ENCODE measurements at regions not wholly inside any gene's neighbourhood (a gene's known extent, or its start where the extent isn't known, plus 50 kb on each side); places are given as distances from the start of the nearest gene placed in this dataset.

DNA sequence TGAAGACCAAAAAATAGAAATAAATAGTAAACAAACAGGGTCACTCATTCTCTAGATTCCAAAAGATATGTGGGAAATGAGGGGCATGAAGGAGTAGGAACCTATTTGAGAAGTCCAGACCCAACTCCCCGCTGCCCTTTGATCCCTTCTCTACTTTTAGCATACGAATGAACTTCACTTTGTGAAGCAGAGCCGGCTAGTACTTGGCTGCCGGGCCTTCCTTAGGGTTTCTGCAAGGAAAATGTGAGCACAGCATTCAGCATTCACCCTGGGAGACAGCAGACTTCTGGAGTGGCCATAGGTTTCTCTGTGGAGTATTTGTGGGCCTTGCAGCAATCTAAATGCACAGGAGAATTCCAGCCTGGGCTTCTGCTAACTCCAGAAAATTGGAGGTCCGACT, 76.3 kb upstream of the PRKAR2B start:
- no peak for TF ChIP-seq POLR2A (IDR thresholded peaks at IDR 0.05; ENCODE audit: low read length)
- TF ChIP-seq GATA1 (IDR thresholded peaks at IDR 0.05; ENCODE audit: low read depth, low read length): no peak
